GM20000 (cell line): ENCODE measurements at regions not wholly inside any gene's neighbourhood (a gene's known extent, or its start where the extent isn't known, plus 50 kb on each side); places are given as distances from the start of the nearest gene placed in this dataset.

Experiments
- DNase-seq: peaks from one replicate; pipeline ENCODE4 v3.0.0; 2012; ENCODE audit warnings: low spot score
- TF ChIP-seq, protein P1 (sequence below): IDR thresholded peaks from 2 replicates; pipeline ENCODE4 v1.5.1; 2012; ENCODE audit warnings: mild to moderate bottlenecking, control low read depth; ENCODE audit errors: extremely low read depth, missing control alignments

DNA sequence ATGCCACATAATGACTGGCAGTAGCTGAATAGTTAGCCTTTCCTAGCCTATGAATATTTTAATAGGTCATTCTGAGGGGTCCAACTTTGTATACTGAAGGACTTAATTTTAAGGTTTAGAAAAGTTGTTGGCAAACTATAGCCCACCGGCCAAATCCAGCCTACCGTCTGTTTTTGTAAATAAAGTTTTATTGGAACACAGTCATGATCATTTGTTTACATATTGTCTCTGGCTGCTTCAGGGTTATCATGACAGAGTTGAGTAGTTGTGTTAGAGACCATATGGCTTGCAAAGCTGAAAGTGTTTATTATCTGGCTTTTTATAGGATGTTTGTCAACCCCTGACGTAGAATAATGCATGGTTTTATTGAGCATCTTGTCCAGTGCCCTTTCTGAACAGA lies 73.4 kb downstream of the NTMT2 start:
- TF ChIP-seq, protein P1, sequence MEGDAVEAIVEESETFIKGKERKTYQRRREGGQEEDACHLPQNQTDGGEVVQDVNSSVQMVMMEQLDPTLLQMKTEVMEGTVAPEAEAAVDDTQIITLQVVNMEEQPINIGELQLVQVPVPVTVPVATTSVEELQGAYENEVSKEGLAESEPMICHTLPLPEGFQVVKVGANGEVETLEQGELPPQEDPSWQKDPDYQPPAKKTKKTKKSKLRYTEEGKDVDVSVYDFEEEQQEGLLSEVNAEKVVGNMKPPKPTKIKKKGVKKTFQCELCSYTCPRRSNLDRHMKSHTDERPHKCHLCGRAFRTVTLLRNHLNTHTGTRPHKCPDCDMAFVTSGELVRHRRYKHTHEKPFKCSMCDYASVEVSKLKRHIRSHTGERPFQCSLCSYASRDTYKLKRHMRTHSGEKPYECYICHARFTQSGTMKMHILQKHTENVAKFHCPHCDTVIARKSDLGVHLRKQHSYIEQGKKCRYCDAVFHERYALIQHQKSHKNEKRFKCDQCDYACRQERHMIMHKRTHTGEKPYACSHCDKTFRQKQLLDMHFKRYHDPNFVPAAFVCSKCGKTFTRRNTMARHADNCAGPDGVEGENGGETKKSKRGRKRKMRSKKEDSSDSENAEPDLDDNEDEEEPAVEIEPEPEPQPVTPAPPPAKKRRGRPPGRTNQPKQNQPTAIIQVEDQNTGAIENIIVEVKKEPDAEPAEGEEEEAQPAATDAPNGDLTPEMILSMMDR, result no peak
- DNase-seq, result no peak

GRCh38 chr1:170221031-170221430 lies 75.3 kb downstream of the NTMT2 start:
- DNase-seq, result no peak
- TF ChIP-seq, protein P1, result no peak

DNA sequence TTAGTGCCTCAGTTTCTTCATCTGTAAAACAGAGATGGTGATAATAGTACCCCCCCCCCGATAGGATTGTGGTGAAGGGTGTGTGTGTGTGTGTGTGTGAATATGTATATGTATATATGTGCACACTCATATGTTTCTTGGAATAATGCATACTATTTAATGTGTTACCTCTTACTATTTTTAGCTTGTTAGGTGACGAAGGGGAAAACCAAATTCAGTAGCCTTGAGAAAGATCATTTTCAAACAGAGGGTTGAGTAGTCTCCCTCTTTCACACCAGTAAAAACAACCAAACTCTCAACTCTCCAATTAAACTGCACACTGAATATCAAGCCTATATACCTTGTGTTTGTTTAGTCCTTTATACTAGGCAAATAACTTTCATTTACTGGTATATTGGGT lies 75.7 kb downstream of the NTMT2 start:
- DNase-seq, result no peak
- TF ChIP-seq, protein P1, result no peak

DNA sequence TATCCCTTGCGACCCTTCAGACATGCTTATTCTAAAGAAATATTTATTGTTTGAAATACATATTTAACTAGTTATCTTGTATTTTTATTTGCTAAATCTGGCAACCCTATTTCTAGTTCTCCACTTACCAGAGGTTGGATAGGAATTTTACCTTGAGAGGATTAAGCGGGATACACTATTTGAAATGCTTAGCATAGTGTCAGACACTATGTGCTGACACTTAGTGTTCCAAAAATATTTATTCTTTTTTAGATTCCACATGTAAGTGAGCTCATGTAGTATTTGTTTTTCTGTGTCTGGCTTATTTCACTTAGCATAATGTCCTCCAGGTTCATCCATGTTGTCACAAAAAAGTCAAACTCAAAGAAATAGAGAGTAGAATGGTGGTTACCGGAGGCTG lies 78.7 kb downstream of the NTMT2 start:
- TF ChIP-seq, protein P1, result no peak
- no peak for DNase-seq

DNA sequence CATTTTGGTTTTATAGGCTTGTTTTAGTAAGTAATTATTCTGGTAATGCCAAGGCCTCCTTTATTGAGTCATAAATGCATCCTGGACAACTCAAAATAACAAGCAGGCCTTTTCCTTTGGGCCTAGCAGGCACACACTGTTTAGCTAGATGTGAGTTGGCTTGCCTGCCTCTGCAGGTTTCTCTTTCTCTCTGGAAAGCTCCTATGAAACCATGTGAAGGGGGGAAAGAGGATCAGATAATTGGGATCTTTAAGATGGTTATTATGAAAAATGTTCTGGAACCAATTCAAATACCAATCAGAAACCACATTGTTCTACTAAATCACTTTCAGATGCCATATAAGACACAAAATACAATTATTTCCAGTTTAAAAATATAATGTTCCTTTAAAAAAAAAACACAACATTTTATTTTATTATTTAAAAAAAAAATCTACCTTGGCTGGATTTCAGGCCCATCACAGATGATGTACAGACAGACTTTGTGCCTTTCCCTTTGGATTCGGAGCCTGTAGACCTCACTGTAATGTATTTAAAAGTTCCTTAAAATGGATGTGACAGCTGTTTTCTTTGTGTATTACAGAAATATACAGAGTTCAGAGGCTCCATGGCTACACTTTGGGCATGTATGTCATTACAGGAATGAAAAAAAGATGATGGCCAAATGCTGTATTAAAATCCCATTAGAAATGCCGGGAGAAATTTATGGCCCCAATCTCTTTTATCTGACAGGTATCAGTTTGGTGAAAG lies 80.2 kb downstream of the NTMT2 start:
- TF ChIP-seq, protein P1, result no peak
- DNase-seq, result no peak

DNA sequence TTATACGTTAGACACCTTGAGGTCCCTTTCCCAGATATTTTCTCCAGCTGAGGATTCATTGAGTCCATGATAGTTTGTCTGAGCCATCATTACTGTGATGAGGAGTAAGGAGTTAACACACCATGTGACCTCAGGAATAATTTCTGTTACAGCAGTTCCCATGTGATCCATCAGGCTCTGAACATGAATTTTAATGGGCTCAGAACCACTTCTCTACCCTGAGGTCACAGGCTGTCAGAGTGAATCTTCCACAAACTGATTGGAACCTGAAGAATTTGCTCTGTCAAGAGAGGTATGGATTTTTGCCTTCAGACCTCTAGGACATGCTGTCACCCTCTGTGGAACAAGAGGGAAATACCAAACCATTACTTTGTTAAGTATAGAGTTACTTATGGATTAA lies 81.0 kb downstream of the NTMT2 start:
- DNase-seq, result no peak
- TF ChIP-seq, protein P1, result no peak

DNA sequence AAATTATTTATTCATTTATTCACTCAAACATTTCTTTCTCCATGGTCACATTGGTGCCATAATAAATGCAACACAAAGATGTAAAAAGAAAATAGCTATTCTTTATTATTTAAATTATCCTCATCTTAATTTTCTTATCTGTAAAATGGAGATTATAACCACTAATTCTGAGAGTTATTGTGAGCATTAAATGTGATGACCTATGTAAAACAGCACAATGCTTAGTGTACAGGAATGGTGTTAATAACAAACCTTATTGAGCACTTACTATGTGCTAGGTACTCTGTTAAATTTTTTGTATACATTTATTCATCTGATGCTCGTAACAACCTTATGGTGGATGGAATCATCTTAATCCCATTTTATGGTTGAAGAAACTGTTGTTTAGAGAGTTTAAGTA lies 84.6 kb downstream of the NTMT2 start:
- TF ChIP-seq, protein P1, result no peak
- DNase-seq, result no peak
